Testis (tissue), 2 donors: ENCODE measurements at regions not wholly inside any gene's neighbourhood (a gene's known extent, or its start where the extent isn't known, plus 50 kb on each side); places are given as distances from the start of the nearest gene placed in this dataset.

ENCODE experiments used
- CTCF ChIP-seq, 3 experiments: fragments of 450-650 bp in 2 of 3; fragments of 200-600 bp in 1 of 3; sonication (generic) in 1 of 3; IDR thresholded peaks; one replicate each; pipeline ENCODE4 v1.5.1; 2016 to 2019; ENCODE audit warnings: antibody characterized with exemption in 3 of 3, mild to moderate bottlenecking in 2 of 3, moderate library complexity in 1 of 3
- POLR2A ChIP-seq: fragments of 450-650 bp; IDR thresholded peaks from one replicate; pipeline ENCODE4 v1.6.1; 2017; ENCODE audit warnings: antibody characterized with exemption, mild to moderate bottlenecking, moderate library complexity

- TF ChIP-seq CTCF (IDR thresholded peaks at IDR 0.05) (no peak), POLR2A (no peak)
Observed at GRCh38 chr22:49230194-49230577, 597.5 kb downstream of the BRD1 start.
